ENCODE measurements at regions not wholly inside any gene's neighbourhood (a gene's known extent, or its start where the extent isn't known, plus 50 kb on each side); places are given as distances from the start of the nearest gene placed in this dataset.
A peak's percentile ranks its signal among the peaks of the same experiment; 100 is the strongest.

GRCh38 chr4:171629737-171630136 lies 183.5 kb upstream of the GALNTL6 start:
- DNase-seq = peak; percentile 84

- DNase-seq = peak; percentile 52
Measured at GRCh38 chr4:171629182-171629581, 184.0 kb upstream of the GALNTL6 start.

- no peak for DNase-seq
Measured at GRCh38 chr4:171626554-171626953, 186.7 kb upstream of the GALNTL6 start.

- DNase-seq = no peak
Measured at GRCh38 chr4:171622729-171623128, 190.5 kb upstream of the GALNTL6 start.

GRCh38 chr4:171621646-171622045 lies 191.6 kb upstream of the GALNTL6 start:
- no peak for DNase-seq

- no peak for DNase-seq
Measured at GRCh38 chr4:171612907-171613306, 200.3 kb upstream of the GALNTL6 start.

- DNase-seq = no peak
Measured at GRCh38 chr4:171602638-171603355, 210.4 kb upstream of the GALNTL6 start.

- DNase-seq = no peak
Measured at GRCh38 chr4:171601091-171601490, 212.1 kb upstream of the GALNTL6 start.

- DNase-seq = no peak
Measured at GRCh38 chr4:171599628-171600027, 213.6 kb upstream of the GALNTL6 start.

GRCh38 chr4:171594293-171594692 lies 218.9 kb upstream of the GALNTL6 start:
- no peak for DNase-seq

GRCh38 chr4:171590716-171591115 lies 222.5 kb upstream of the GALNTL6 start:
- DNase-seq = no peak

- no peak for DNase-seq
Measured at GRCh38 chr4:171588764-171589163, 224.4 kb upstream of the GALNTL6 start.

GRCh38 chr4:171588051-171588545 lies 225.1 kb upstream of the GALNTL6 start:
- no peak for DNase-seq

GRCh38 chr4:171583790-171584189 lies 229.4 kb upstream of the GALNTL6 start:
- DNase-seq = no peak

- no peak for DNase-seq
Measured at GRCh38 chr4:171582961-171583581, 230.1 kb upstream of the GALNTL6 start.

GRCh38 chr4:171573181-171573580 lies 240.0 kb upstream of the GALNTL6 start:
- no peak for DNase-seq

- DNase-seq = no peak
Measured at GRCh38 chr4:171565130-171565788, 247.9 kb upstream of the GALNTL6 start.

- no peak for DNase-seq
Measured at GRCh38 chr4:171561419-171561818, 251.8 kb upstream of the GALNTL6 start.

GRCh38 chr4:171553961-171554360 lies 259.2 kb upstream of the GALNTL6 start:
- DNase-seq = no peak

GRCh38 chr4:171542640-171543039 lies 270.6 kb upstream of the GALNTL6 start:
- no peak for DNase-seq

- DNase-seq = no peak
Measured at GRCh38 chr4:171538601-171539100, 274.6 kb upstream of the GALNTL6 start.

- no peak for DNase-seq
Measured at GRCh38 chr4:171534391-171534790, 278.8 kb upstream of the GALNTL6 start.

GRCh38 chr4:171532968-171533367 lies 280.2 kb upstream of the GALNTL6 start:
- DNase-seq = no peak

GRCh38 chr4:171524903-171525302 lies 288.3 kb upstream of the GALNTL6 start:
- no peak for DNase-seq

Data from DMS53 (cell line).